GM23338 (cell line): ENCODE measurements at regions not wholly inside any gene's neighbourhood (a gene's known extent, or its start where the extent isn't known, plus 50 kb on each side); places are given as distances from the start of the nearest gene placed in this dataset.

Experiments used
- ATAC-seq: fragments of 200-7000 bp; cut with Tn5 transposase; 3 replicates; pipeline ENCODE4 v1.9.1; 2020
- DNase-seq: peaks from one replicate; pipeline ENCODE4 v3.0.0-alpha.2; 2015; ENCODE audit warnings: low spot score
- H2AFZ ChIP-seq: fragments of 200-600 bp; sonication (generic); 2 replicates; pipeline ENCODE4 v1.8.0; 2016; ENCODE audit warnings: antibody characterized with exemption, mild to moderate bottlenecking, moderate library complexity
- H3F3A ChIP-seq: fragments of 200-600 bp; sonication (generic); replicated peaks from 2 replicates; pipeline ENCODE4 v1.8.0; 2017; ENCODE audit warnings: antibody characterized with exemption, mixed run types, low read depth
- H3K27ac ChIP-seq: fragments of 200-600 bp; sonication (generic); 2 replicates; pipeline ENCODE4 v1.6.1; 2016; ENCODE audit warnings: low read depth
- H3K27me3 ChIP-seq: fragments of 200-600 bp; sonication (generic); 2 replicates; pipeline ENCODE4 v1.8.0; 2016; ENCODE audit warnings: mild to moderate bottlenecking, mixed run types, moderate library complexity; ENCODE audit not compliant: insufficient read depth
- H3K36me3 ChIP-seq: fragments of 200-600 bp; sonication (generic); 2 replicates; pipeline ENCODE4 v1.8.0; 2016; ENCODE audit warnings: mild to moderate bottlenecking; ENCODE audit not compliant: insufficient read depth
- H3K4me1 ChIP-seq: fragments of 200-600 bp; sonication (generic); 2 replicates; pipeline ENCODE4 v1.8.0; 2016; ENCODE audit warnings: mild to moderate bottlenecking, moderate library complexity; ENCODE audit not compliant: insufficient read depth
- H3K4me2 ChIP-seq: fragments of 200-600 bp; sonication (generic); 2 replicates; pipeline ENCODE4 v1.7.1; 2017; ENCODE audit warnings: mixed run types
- H3K4me3 ChIP-seq: fragments of 200-600 bp; sonication (generic); 2 replicates; pipeline ENCODE4 v1.6.1; 2016; ENCODE audit warnings: mixed run types
- H3K79me2 ChIP-seq: fragments of 200-600 bp; sonication (generic); replicated peaks from 2 replicates; pipeline ENCODE4 v1.8.0; 2017; ENCODE audit warnings: mild to moderate bottlenecking; ENCODE audit not compliant: insufficient read depth
- H3K9me2 ChIP-seq: fragments of 200-600 bp; sonication (generic); 2 replicates; pipeline ENCODE4 v1.8.0; 2017; ENCODE audit not compliant: insufficient read depth
- H4K20me1 ChIP-seq: fragments of 200-600 bp; sonication (generic); replicated peaks from 2 replicates; pipeline ENCODE4 v1.8.0; 2017; ENCODE audit warnings: mild to moderate bottlenecking; ENCODE audit not compliant: insufficient read depth
- H3K27ac Mint-ChIP-seq: 2 replicates; pipeline ENCODE4 v1.8.0; 2020; ENCODE audit warnings: inconsistent platforms, mild to moderate bottlenecking, moderate library complexity, mixed read lengths
- H3K27me3 Mint-ChIP-seq: 3 replicates; pipeline ENCODE4 v1.8.0; 2022; ENCODE audit warnings: low read depth, mild to moderate bottlenecking, moderate library complexity, mixed read lengths, inconsistent platforms; ENCODE audit not compliant: insufficient read depth, poor library complexity
- H3K36me3 Mint-ChIP-seq: 3 replicates; pipeline ENCODE4 v1.8.0; 2021; ENCODE audit warnings: low read depth, mild to moderate bottlenecking, inconsistent platforms, moderate library complexity, mixed read lengths
- H3K4me1 Mint-ChIP-seq: 3 replicates; pipeline ENCODE4 v1.8.0; 2020; ENCODE audit warnings: mild to moderate bottlenecking, inconsistent platforms, mixed read lengths
- H3K4me3 Mint-ChIP-seq: 3 replicates; pipeline ENCODE4 v1.8.0; 2021; ENCODE audit warnings: moderate library complexity, mild to moderate bottlenecking, inconsistent platforms, mixed read lengths
- H3K9me3 Mint-ChIP-seq: 3 replicates; pipeline ENCODE4 v1.8.0; 2020; ENCODE audit warnings: moderate library complexity, mild to moderate bottlenecking, inconsistent platforms, mixed read lengths
- CREB1 ChIP-seq: fragments of 250-450 bp; sonication (Bioruptor Pico); IDR thresholded peaks from 2 replicates; pipeline ENCODE4 v1.5.0; 2020; ENCODE audit warnings: low read depth, mild to moderate bottlenecking, moderate library complexity
- EZH2 ChIP-seq: fragments of 200-600 bp; sonication (generic); IDR thresholded peaks from one replicate; pipeline ENCODE4 v1.8.0; 2017; ENCODE audit warnings: antibody characterized with exemption, mild to moderate bottlenecking, low read depth; ENCODE audit not compliant: unreplicated experiment
- EZH2phosphoT487 ChIP-seq: fragments of 200-600 bp; sonication (generic); IDR thresholded peaks from one replicate; pipeline ENCODE4 v1.8.1; 2018; ENCODE audit warnings: antibody characterized with exemption; ENCODE audit not compliant: unreplicated experiment
- JUNB ChIP-seq: IDR thresholded peaks from one replicate; pipeline ENCODE4 v1.6.1; 2016; ENCODE audit warnings: antibody characterized with exemption; ENCODE audit not compliant: unreplicated experiment
- NANOG ChIP-seq: IDR thresholded peaks from 2 replicates; pipeline ENCODE4 v1.6.1; 2016; ENCODE audit warnings: antibody characterized with exemption, borderline replicate concordance
- POLR2AphosphoS5 ChIP-seq: IDR thresholded peaks from 2 replicates; pipeline ENCODE4 v1.6.1; 2016; ENCODE audit warnings: antibody characterized with exemption, low read depth
- STAT1 ChIP-seq: IDR thresholded peaks from one replicate; pipeline ENCODE4 v1.6.1; 2016; ENCODE audit warnings: antibody characterized with exemption; ENCODE audit not compliant: unreplicated experiment
- ZNF114 ChIP-seq: fragments of 250-450 bp; sonication (Bioruptor Pico); IDR thresholded peaks from 2 replicates; pipeline ENCODE4 v1.5.0; 2020; ENCODE audit warnings: mild to moderate bottlenecking, moderate library complexity
- ZNF331 ChIP-seq: fragments of 250-450 bp; sonication (Bioruptor Pico); IDR thresholded peaks from 2 replicates; pipeline ENCODE4 v1.5.0; 2020; ENCODE audit warnings: low read depth, mild to moderate bottlenecking, moderate library complexity
- ZNF462 ChIP-seq: fragments of 250-450 bp; sonication (Bioruptor Pico); IDR thresholded peaks from 2 replicates; pipeline ENCODE4 v1.5.0; 2020; ENCODE audit warnings: mild to moderate bottlenecking, moderate library complexity

- TF ChIP-seq ZNF462 (CRISPR knock-in tag), result no peak
- TF ChIP-seq JUNB, result no peak
- TF ChIP-seq CREB1, result no peak
- TF ChIP-seq STAT1, result no peak
- TF ChIP-seq ZNF114 (CRISPR knock-in tag), result no peak
- no peak for TF ChIP-seq NANOG
- no peak for TF ChIP-seq ZNF331 (CRISPR knock-in tag)
- TF ChIP-seq EZH2, result no peak
- no peak for TF ChIP-seq POLR2AphosphoS5
Observed at GRCh38 chr5:173791878-173792277, 96.3 kb upstream of the CPEB4 start (continued).

- no peak overlapping the region for H3K27ac ChIP-seq
- no peaks in the 10 kb centered on the region for H3K9me3 Mint-ChIP-seq
- H3K4me2 ChIP-seq, result no peak overlapping the region
- H3K27me3 ChIP-seq, result no peaks in the 10 kb centered on the region
- H3F3A ChIP-seq, result no peaks in the 10 kb centered on the region
- ATAC-seq (no peak), DNase-seq (no peak)
- no peaks in the 10 kb centered on the region for H4K20me1 ChIP-seq
- H3K79me2 ChIP-seq, result no peaks in the 10 kb centered on the region
- H3K4me3 ChIP-seq, result no peak overlapping the region
- H3K36me3 ChIP-seq, result no peaks in the 10 kb centered on the region
- H2AFZ ChIP-seq, result no peak overlapping the region
- H3K4me1 Mint-ChIP-seq, result peaks cover 5% of the 10 kb centered on the region; the same call in 2 of the 3 replicates
- no peaks in the 10 kb centered on the region for H3K36me3 Mint-ChIP-seq
- no peak overlapping the region for H3K27ac Mint-ChIP-seq
- H3K27me3 Mint-ChIP-seq, result peaks cover 8% of the 10 kb centered on the region
- no peaks in the 10 kb centered on the region for H3K4me1 ChIP-seq
- 0 out of 2 replicates have a peak, but pooled peaks cover 3% of the 10 kb centered on the region for H3K9me2 ChIP-seq
- H3K4me3 Mint-ChIP-seq, result no peak overlapping the region
- TF ChIP-seq EZH2phosphoT487, result no peak
- TF ChIP-seq STAT1, result no peak
- no peak for TF ChIP-seq ZNF331 (CRISPR knock-in tag)
- no peak for TF ChIP-seq ZNF462 (CRISPR knock-in tag)
- TF ChIP-seq POLR2AphosphoS5, result no peak
Observed at GRCh38 chr5:173792781-173793547, 95.2 kb upstream of the CPEB4 start.
